Adrenal gland (tissue), 9 donors: ENCODE measurements at regions not wholly inside any gene's neighbourhood (a gene's known extent, or its start where the extent isn't known, plus 50 kb on each side); places are given as distances from the start of the nearest gene placed in this dataset.

Experiments used
- DNase-seq, 7 donors: peaks; one replicate each; pipeline ENCODE4 v3.0.0-alpha.2; 2019 to 2020
- H3K27ac ChIP-seq, 5 donors: fragments of 200-600 bp; sonication (generic) in 4 of 5; 1 replicate in 3 of 5; 2 replicates in 2 of 5; pipeline versions ENCODE4 v1.5.1 to v1.8.0; 2016 to 2020; ENCODE audit warnings: mild to moderate bottlenecking in 1 of 5
- H3K27me3 ChIP-seq: fragments of 200-600 bp; 2 replicates; pipeline ENCODE4 v1.8.0; 2021
- H3K36me3 ChIP-seq, 2 donors: fragments of 200-600 bp; replicated peaks in 1 of 2; 1 replicate in 1 of 2; 2 replicates in 1 of 2; pipeline versions ENCODE4 v1.5.1 to v1.8.0; 2018 to 2022
- H3K4me1 ChIP-seq, 2 donors: fragments of 200-600 bp; replicated peaks in 1 of 2; 1 replicate in 1 of 2; 2 replicates in 1 of 2; pipeline versions ENCODE4 v1.5.1 to v1.8.0; 2018 to 2021
- H3K4me3 ChIP-seq, 4 donors: fragments of 200-600 bp; sonication (generic) in 3 of 4; one replicate each; pipeline ENCODE4 v1.5.1; 2016 to 2018
- H3K9me3 ChIP-seq, 3 donors: fragments of 200-600 bp; sonication (generic) in 1 of 3; replicated peaks in 1 of 3; 1 replicate in 2 of 3; 2 replicates in 1 of 3; pipeline versions ENCODE4 v1.5.1 to v1.8.0; 2016 to 2021
- POLR2A ChIP-seq, 2 donors: fragments of 450-650 bp; IDR thresholded peaks; one replicate each; pipeline ENCODE4 v1.6.1; 2017; ENCODE audit warnings: antibody characterized with exemption in 2 of 2, mild to moderate bottlenecking in 2 of 2, moderate library complexity in 1 of 2
- WGBS, 4 donors: extraction: QIAGEN DNeasy Blood & Tissue Kit in 2 of 4; methylation state at CpG; one replicate each; pipeline versions ENCODE4 v1.1.5 to v1.1.7; 2013 to 2017; 5-methylcytosine and 5-hydroxymethylcytosine counted together
- intact Hi-C, 2 donors: fragments of 100-400 bp; cut with DNase I; formaldehyde crosslinking; loops; one replicate each; pipeline versions ENCODE4 v1.14.1 to v1.15.0; 2022 to 2023
- TF ChIP-seq, protein P1 (sequence below), 6 experiments: fragments of 450-650 bp in 4 of 6; fragments of 200-600 bp in 2 of 6; sonication (generic) in 1 of 6; IDR thresholded peaks; 1 replicate in 5 of 6; 2 replicates in 1 of 6; pipeline versions ENCODE4 v1.5.1 to v1.8.0; 2016 to 2021; ENCODE audit warnings: antibody characterized with exemption in 6 of 6, mild to moderate bottlenecking in 2 of 6, moderate library complexity in 1 of 6
- donor health status: healthy with polysubstance abuse.
- donor health status: Bipolar disorder and iron deficiency.
- donor health status: DM: yes; HTN: yes; CAD: no.
- donor health status: DM: no; HTN: no; CAD: no.
- donor health status: DM: no; HTN: no; CAD: no.

DNA sequence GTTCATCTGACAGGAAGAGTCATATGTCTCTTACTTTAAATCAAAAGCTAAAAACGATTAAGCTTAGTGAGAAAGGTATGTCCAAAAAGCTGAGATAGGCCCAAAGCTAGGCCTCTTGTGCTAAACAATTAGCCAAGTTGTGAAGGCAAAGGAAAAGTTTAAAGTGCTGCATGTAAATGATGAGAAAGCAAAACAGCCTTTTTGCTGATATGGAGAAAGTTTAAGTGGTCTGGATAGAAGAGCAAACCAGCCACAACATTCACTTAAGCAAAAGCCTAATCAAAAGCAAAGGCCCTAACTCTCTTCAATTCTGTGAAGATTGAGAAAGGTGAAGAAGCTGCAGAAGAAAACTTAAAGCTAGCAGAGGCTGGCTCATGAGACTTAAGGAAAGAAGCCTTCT lies 511.3 kb upstream of the FAM98A start:
- H3K36me3 ChIP-seq: no peaks in the 10 kb centered on the region
- no peaks in the 10 kb centered on the region for H3K9me3 ChIP-seq
- no peak overlapping the region for H3K4me3 ChIP-seq
- no peak overlapping the region for H3K27ac ChIP-seq
- no peaks in the 10 kb centered on the region for H3K4me1 ChIP-seq
- no peak for DNase-seq
- no peaks in the 10 kb centered on the region for H3K27me3 ChIP-seq
- TF ChIP-seq, protein P1, sequence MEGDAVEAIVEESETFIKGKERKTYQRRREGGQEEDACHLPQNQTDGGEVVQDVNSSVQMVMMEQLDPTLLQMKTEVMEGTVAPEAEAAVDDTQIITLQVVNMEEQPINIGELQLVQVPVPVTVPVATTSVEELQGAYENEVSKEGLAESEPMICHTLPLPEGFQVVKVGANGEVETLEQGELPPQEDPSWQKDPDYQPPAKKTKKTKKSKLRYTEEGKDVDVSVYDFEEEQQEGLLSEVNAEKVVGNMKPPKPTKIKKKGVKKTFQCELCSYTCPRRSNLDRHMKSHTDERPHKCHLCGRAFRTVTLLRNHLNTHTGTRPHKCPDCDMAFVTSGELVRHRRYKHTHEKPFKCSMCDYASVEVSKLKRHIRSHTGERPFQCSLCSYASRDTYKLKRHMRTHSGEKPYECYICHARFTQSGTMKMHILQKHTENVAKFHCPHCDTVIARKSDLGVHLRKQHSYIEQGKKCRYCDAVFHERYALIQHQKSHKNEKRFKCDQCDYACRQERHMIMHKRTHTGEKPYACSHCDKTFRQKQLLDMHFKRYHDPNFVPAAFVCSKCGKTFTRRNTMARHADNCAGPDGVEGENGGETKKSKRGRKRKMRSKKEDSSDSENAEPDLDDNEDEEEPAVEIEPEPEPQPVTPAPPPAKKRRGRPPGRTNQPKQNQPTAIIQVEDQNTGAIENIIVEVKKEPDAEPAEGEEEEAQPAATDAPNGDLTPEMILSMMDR (IDR thresholded peaks at IDR 0.05): no peak
- TF ChIP-seq POLR2A (IDR thresholded peaks at IDR 0.05): no peak
- intact Hi-C loops: no loop called here
- WGBS, 4 donors: 41 to 53% (median 48%) methylated on average over 1 of the region's 1 CpG

DNA sequence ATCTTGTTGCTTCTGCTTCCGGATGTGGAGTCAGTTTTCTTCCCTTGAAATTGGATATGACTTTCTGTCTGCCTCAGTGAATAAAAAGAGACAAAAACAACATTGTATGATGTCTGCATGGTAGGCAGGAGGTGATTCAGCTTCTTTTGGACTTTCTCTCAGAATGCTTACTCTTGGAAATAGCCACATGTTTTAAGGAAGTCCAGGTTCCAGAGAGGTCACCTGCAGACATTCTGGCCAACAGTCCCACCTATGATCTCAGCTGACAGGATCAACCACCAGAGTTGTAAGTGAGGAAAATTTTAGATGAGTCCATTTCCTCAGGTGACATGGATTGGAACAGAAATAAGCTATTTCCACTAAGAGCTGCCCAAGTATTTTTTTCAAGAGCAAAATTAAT lies 508.7 kb upstream of the FAM98A start:
- no peak for DNase-seq
- H3K27ac ChIP-seq: no peak overlapping the region
- H3K4me3 ChIP-seq: no peak overlapping the region
- intact Hi-C loops: no loop called here
- H3K9me3 ChIP-seq: no peaks in the 10 kb centered on the region
- TF ChIP-seq POLR2A (IDR thresholded peaks at IDR 0.05): no peak
- H3K36me3 ChIP-seq: no peaks in the 10 kb centered on the region
- no peaks in the 10 kb centered on the region for H3K4me1 ChIP-seq
- no peaks in the 10 kb centered on the region for H3K27me3 ChIP-seq
- WGBS, 4 donors: 68 to 82% (median 73%) methylated on average over 1 of the region's 1 CpG

DNA sequence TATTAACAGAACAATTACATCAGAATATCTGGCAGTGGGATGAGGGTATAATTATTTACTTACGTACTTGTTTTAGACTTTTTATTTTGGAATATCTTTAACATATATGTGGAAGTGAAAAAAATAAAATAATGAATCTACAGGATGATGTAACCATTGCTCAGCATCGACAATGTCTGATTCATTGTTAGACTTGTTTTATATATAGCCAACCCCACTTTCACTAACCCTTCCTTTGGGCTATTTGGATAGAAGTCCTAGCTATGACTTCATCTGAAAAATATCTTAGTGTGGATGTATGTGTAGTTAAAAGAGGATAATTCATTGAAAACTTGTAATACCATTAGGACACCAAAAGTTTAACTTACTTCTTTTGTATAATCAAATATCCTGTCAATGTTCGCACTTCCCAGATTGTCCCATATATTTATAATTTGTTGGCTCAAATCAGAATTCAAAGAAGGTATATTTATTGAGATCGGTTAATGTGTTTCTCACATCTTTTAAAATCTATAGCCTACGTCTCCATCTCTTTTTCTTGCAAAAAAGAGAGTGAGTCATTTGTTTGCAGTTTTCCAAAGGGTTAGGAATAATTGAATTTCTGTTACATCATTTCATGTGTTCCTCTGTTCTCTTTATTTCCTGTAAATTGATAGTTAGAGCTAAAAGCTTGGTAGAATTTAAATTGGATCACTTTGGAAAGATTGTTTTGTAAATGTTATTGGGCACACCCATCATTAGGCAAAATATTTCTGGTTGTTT lies 506.1 kb upstream of the FAM98A start:
- Histone ChIP-seq H3K4me1 (no peaks in the 10 kb centered on the region), H3K27me3 (no peaks in the 10 kb centered on the region), H3K27ac (no peak overlapping the region), H3K36me3 (no peaks in the 10 kb centered on the region), H3K4me3 (no peak overlapping the region), H3K9me3 (no peaks in the 10 kb centered on the region)
- intact Hi-C loops: no loop called here
- DNase-seq: no peak
- WGBS, 4 donors: 61 to 74% (median 71%) methylated on average over 5 of the region's 5 CpGs
- TF ChIP-seq, protein P1 (IDR thresholded peaks at IDR 0.05): no peak
- TF ChIP-seq POLR2A (IDR thresholded peaks at IDR 0.05): no peak

DNA sequence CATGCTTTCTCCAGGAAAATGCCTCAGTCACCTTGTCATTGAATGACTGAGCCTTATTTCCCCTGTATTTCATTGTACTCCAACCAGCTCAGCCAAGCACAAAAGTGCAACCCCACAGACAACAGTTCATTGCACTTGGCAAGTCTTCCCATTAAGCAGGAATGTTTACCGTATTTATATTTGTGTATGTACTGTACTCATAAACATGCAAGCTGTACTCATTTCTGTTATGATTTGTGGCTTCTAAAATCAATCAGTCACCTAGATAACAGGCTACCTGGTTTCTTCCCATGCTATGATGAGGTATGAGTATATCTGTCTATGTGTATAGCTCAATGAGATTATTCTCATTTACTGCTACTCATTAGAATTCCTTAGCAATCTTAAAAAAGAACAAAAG lies 505.5 kb upstream of the FAM98A start:
- Histone ChIP-seq H3K9me3 (no peaks in the 10 kb centered on the region), H3K4me3 (no peak overlapping the region), H3K27me3 (no peaks in the 10 kb centered on the region), H3K27ac (no peak overlapping the region), H3K36me3 (no peaks in the 10 kb centered on the region), H3K4me1 (no peaks in the 10 kb centered on the region)
- intact Hi-C loops: no loop called here
- no peak for DNase-seq
- WGBS, 4 donors: 67 to 79% (median 74%) methylated on average over 1 of the region's 1 CpG
- TF ChIP-seq POLR2A (IDR thresholded peaks at IDR 0.05): no peak
- TF ChIP-seq, protein P1 (IDR thresholded peaks at IDR 0.05): no peak

DNA sequence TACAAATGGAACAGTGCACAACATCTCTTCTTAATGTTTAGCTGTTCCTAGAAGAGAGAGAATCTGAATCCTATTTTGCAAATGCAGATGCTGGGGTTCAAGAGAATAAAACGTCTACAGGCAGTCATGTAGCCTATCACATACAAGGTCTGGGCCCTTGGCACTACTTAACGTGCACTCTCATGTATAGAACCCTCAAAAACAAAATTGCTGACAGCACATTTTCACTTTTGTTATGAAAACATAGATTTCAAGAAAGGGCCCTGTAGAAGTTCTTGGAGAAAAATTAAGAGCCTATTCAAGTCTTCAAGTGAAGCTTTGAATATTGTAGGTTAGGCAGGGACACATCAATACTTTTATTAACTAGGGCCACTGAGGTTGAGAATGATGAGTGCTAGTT lies 504.3 kb upstream of the FAM98A start:
- Histone ChIP-seq H3K4me1 (no peaks in the 10 kb centered on the region), H3K4me3 (no peak overlapping the region), H3K36me3 (no peaks in the 10 kb centered on the region), H3K27me3 (no peaks in the 10 kb centered on the region), H3K27ac (no peak overlapping the region), H3K9me3 (no peaks in the 10 kb centered on the region)
- 55 to 56% (median 55%) methylated on average over 2 of the region's 2 CpGs for WGBS, 4 donors
- intact Hi-C loops: no loop called here
- TF ChIP-seq POLR2A (IDR thresholded peaks at IDR 0.05): no peak
- DNase-seq: no peak
